ENCODE measurements at regions not wholly inside any gene's neighbourhood (a gene's known extent, or its start where the extent isn't known, plus 50 kb on each side); places are given as distances from the start of the nearest gene placed in this dataset.
"Not testable (repeated sequence)": the region's sequence is repeated elsewhere in the genome, so short reads cannot be mapped to it uniquely, and the experiment has no call there.

DNA sequence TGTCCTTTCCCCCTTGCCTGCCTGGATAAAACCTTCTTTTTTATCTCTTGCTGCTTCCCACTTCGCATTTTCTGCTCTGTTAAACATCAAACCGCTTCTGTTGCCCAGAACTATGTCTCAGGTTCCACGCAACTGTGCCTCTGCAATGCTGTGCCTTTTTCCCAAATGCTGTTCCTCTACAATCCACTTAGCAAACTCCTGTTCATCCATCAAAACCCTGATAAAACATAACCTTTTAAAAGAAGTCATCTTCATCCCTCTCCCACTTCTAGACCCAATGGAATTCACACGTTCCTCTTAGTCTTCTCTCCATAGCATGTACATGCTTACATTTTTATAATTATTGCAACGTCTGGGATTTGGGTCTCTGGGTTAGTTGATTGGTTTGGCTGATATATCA lies 111.9 kb upstream of the RRN3 start:
- H2BK20ac ChIP-seq (ENCODE audit: low read depth, low read length); H3K4me3 ChIP-seq (ENCODE audit: insufficient read depth, low read depth, low read length); DNase-seq; H3K4ac ChIP-seq (ENCODE audit: low read depth, low read length); H3K27me3 ChIP-seq (ENCODE audit: control insufficient read depth, insufficient read depth, low read length); ATAC-seq (ENCODE audit: low read depth); H3K79me1 ChIP-seq (ENCODE audit: low read depth in 1 of 2, low read length in 2 of 2); intact Hi-C loops (cut with micrococcal nuclease); H4K8ac ChIP-seq (ENCODE audit: low read depth in 2 of 2, low read length in 2 of 2); H3K27ac ChIP-seq (ENCODE audit: insufficient read depth, low read length); H3K9me1 ChIP-seq (ENCODE audit: insufficient read depth, low read length); BruUV-seq (replicated peaks); H3K4me1 ChIP-seq (ENCODE audit: control insufficient read depth, insufficient read depth, low read length); dilution Hi-C loops (cut with HindIII; ENCODE audit: low sequenced_read_pairs, unreplicated experiment); H2BK120ac ChIP-seq (ENCODE audit: low read depth, low read length); H4K5ac ChIP-seq (ENCODE audit: low read depth, low read length); H4K91ac ChIP-seq (ENCODE audit: insufficient read depth, low read depth, low read length); H2BK15ac ChIP-seq (ENCODE audit: low read depth, low read length); H2AK9ac ChIP-seq (replicated peaks; ENCODE audit: low read depth, low read length, poor library complexity); H3K23ac ChIP-seq (ENCODE audit: low read depth, low read length); H3K36me3 ChIP-seq (ENCODE audit: control insufficient read depth, insufficient read depth, low read length); H3K9ac ChIP-seq (ENCODE audit: low read depth, low read length); H3K14ac ChIP-seq (replicated peaks; ENCODE audit: low read depth, low read length); H3K4me2 ChIP-seq (ENCODE audit: low read depth, low read length); H3K56ac ChIP-seq (ENCODE audit: extremely low read depth, insufficient read depth, low read length); CTCF ChIA-PET; H2AFZ ChIP-seq (replicated peaks; ENCODE audit: low read length, poor library complexity); H2AK5ac ChIP-seq (ENCODE audit: low read depth, low read length); H4K20me1 ChIP-seq (ENCODE audit: insufficient read depth, low read length); POLR2A ChIA-PET (ENCODE audit: unreplicated experiment); in situ Hi-C loops (cut with MboI; ENCODE audit: low sequenced_read_pairs); H3K18ac ChIP-seq (ENCODE audit: low read depth, low read length); H2BK5ac ChIP-seq (ENCODE audit: low read depth, low read length, poor library complexity, severe bottlenecking); H3K9me3 ChIP-seq (ENCODE audit: control insufficient read depth, insufficient read depth, low read length): not testable (repeated sequence)
- 50% methylated on average over 1 of the region's 5 CpGs; no CpG with 5 or more reads in 1 of the 2 experiments for WGBS, 2 experiments (ENCODE audit: extremely low coverage in 2 of 2, insufficient read length in 1 of 2)

DNA sequence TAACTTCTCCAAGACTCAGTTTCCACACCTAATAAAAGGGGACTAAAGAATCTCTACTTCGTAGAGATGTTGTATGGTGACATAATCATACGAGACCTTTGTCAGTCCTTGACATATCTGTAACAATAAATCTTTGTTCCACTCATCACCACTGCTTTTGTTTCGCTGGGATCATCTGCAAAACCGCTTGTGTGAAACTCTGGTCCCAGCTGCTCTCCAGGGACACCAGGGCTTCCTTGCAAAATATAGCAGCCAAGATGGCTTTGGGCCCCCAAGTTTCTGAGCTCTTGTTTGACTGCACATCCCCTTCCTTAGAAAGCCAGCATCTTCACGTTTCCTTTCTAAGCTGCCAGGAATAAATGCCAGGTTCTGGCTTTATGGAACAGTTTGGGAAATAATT lies 110.5 kb upstream of the RRN3 start:
- H2BK20ac ChIP-seq (ENCODE audit: low read depth, low read length); H4K91ac ChIP-seq (ENCODE audit: insufficient read depth, low read depth, low read length); CTCF ChIA-PET; H3K9me1 ChIP-seq (ENCODE audit: insufficient read depth, low read length); H2BK120ac ChIP-seq (ENCODE audit: low read depth, low read length); H2BK15ac ChIP-seq (ENCODE audit: low read depth, low read length); H4K5ac ChIP-seq (ENCODE audit: low read depth, low read length); ATAC-seq (ENCODE audit: low read depth); DNase-seq; H3K4me1 ChIP-seq (ENCODE audit: control insufficient read depth, insufficient read depth, low read length); H4K20me1 ChIP-seq (ENCODE audit: insufficient read depth, low read length); intact Hi-C loops (cut with micrococcal nuclease); in situ Hi-C loops (cut with MboI; ENCODE audit: low sequenced_read_pairs); H3K14ac ChIP-seq (replicated peaks; ENCODE audit: low read depth, low read length); H3K9ac ChIP-seq (ENCODE audit: low read depth, low read length); H3K4me3 ChIP-seq (ENCODE audit: insufficient read depth, low read depth, low read length); H3K56ac ChIP-seq (ENCODE audit: extremely low read depth, insufficient read depth, low read length); H3K27ac ChIP-seq (ENCODE audit: insufficient read depth, low read length); H3K36me3 ChIP-seq (ENCODE audit: control insufficient read depth, insufficient read depth, low read length); H3K27me3 ChIP-seq (ENCODE audit: control insufficient read depth, insufficient read depth, low read length); H2AK9ac ChIP-seq (replicated peaks; ENCODE audit: low read depth, low read length, poor library complexity); H2BK5ac ChIP-seq (ENCODE audit: low read depth, low read length, poor library complexity, severe bottlenecking); H3K18ac ChIP-seq (ENCODE audit: low read depth, low read length); BruUV-seq (replicated peaks); H3K4me2 ChIP-seq (ENCODE audit: low read depth, low read length); dilution Hi-C loops (cut with HindIII; ENCODE audit: low sequenced_read_pairs, unreplicated experiment); H3K23ac ChIP-seq (ENCODE audit: low read depth, low read length); H3K79me1 ChIP-seq (ENCODE audit: low read depth in 1 of 2, low read length in 2 of 2); H4K8ac ChIP-seq (ENCODE audit: low read depth in 2 of 2, low read length in 2 of 2); H3K9me3 ChIP-seq (ENCODE audit: control insufficient read depth, insufficient read depth, low read length); H2AFZ ChIP-seq (replicated peaks; ENCODE audit: low read length, poor library complexity); H2AK5ac ChIP-seq (ENCODE audit: low read depth, low read length); H3K4ac ChIP-seq (ENCODE audit: low read depth, low read length); POLR2A ChIA-PET (ENCODE audit: unreplicated experiment): not testable (repeated sequence)
- no CpG with 5 or more reads among the region's 5 CpGs for WGBS, 2 experiments (ENCODE audit: extremely low coverage in 2 of 2, insufficient read length in 1 of 2)

Measured in IMR-90 (cell line).